HuH-7 (cell line): ENCODE measurements at regions not wholly inside any gene's neighbourhood (a gene's known extent, or its start where the extent isn't known, plus 50 kb on each side); places are given as distances from the start of the nearest gene placed in this dataset.

Source experiments
- DNase-seq: peaks from one replicate; pipeline ENCODE4 v3.0.0; 2011; ENCODE audit warnings: low spot score

DNA sequence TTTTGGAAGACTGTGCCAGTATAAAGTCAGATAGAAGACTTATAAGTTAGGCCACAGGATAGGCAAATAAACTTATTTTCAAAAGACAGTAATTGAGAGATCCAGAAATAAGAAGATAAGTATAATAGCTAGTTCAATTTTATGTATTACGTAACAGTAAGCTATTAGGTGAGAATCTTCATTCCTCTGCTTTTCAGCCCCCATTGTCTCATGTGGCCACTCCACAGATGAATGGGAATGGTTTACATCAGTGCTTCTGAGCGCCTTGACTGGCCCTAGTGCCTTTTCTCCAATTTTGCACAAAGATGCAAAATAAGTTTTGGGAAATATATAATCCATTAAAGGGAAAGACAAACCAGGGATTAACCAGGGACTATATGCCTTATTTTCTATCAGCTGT lies 550.5 kb downstream of the MMUT start:
- DNase-seq = no peak

DNA sequence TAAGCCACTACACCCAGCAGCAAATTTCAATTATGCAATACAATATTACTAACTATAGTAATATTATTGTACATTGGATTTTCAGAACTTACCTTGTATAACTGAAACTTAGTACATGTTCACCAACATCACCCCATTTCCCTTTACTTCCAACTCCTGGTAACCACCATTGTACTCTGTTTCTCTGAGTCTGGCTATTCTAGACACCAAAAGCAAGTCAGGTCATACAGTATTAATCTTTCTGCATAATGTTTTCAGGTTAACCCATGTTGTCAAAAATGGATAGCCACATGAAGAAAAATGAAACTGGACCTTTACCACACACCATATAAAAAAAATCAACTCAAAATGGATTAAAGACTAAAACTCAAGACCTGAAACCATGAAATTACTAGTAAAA lies 558.2 kb downstream of the MMUT start:
- no peak for DNase-seq

GRCh38 chr6:48894469-48894868 lies 568.6 kb downstream of the MMUT start:
- DNase-seq = no peak

- no peak for DNase-seq
Observed at GRCh38 chr6:48893048-48893447, 570.0 kb downstream of the MMUT start.

DNA sequence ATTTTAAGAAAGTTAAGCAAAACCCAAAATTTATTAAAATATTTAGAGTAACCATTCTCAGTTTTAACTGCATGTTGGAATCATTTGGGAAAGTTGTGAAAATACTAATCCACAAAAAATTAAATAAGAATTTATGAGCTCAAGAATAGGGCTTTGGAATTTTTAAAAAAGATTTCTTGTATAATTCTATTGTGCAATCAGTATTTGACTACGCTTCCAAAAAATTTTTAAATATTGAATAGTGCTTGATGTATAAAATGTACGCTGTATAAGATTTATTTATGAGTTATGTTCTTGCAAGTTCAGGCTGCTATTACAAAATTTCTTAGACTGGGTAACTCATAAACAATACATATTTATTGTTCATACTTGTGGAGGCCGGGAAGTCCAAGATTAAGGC lies 571.7 kb downstream of the MMUT start:
- no peak for DNase-seq

DNA sequence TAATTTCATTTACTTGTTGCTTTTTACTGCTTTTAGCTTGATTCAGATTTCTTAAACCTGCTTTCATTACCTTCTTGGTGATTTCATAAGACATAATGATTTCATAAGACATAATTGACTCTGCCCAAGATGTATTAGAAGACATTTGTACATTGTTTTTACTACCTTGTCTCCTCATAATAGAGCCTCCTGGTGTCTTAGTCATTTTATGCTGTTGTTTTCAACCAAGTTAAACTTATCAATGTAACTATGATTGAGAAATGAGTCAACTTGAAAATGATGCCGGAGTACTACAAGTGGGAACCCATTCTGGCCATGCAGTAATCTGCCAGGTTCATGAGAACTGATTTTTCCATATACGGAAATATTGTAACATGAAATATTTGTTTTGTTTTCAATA lies 573.6 kb downstream of the MMUT start:
- DNase-seq = no peak

DNA sequence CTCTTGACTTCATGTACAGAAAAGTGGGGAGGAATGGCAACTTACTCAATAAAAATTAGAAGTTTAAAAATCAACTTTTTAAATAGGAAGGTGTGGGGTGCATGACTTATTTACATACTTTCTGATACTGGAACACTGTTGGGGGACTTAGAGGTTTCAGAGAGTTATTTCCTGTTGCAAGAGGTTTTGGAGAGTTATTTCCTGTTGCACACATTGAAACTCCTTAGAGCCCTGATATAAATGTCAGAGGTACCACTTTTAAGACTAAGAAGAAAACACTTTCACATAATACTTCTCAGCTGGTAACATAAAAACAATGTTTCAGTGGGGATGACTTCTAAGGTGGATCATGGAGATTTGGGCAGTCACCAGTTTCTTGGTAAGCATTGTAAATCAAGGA lies 579.9 kb downstream of the MMUT start:
- no peak for DNase-seq

DNA sequence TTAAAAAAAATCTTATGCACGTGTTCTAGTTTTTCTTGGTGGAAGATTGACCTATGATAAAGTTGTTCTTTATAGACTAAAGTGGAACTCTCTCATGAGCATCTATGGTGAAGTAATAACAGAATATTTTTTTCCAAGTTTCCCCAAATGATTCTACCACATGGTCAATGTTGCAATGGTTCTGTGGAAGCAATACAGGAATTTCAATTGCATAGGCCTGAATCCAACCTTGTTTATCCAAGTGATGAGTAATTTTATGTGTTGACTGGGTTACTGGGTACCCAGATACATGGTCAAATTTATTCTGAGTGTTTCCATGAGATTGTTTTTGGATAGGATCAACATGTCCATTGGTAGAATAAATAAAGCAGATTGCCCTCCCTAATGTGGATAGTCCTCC lies 581.5 kb downstream of the MMUT start:
- no peak for DNase-seq

DNA sequence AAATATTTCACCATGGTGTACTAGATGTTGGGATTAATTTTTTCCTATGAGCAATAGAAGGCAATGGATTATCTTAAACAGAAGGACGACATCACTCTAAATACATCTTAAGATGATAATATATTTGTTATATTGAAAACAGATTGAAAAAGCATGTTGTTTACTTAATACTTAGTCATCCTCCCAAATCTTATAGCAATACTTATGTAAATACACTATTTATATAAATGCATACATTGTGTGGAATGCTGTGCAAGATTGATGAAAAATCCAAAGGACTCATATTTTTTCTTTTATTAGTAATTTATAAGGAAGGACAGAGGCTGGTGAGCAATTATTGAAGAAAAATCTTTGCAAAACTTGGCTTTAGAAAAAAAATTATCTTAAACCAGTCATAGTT lies 593.5 kb downstream of the MMUT start:
- no peak for DNase-seq

DNA sequence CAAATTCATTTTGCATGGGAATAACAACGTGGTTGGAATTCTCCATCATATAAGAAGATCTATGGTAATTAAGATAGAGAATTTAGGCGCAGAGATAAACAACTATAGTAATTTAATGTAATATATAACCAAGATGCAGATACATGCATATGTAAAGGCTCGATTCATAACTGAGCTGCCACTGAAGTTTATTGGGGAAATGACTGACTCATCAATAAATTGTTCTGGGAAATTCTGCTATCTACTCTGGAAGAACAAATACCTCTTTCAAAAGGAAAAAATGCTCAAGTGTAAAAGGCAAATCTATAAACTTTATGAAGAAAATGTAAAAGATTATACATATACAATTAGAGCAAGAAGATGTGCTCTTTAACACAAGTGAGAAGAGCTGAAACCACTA lies 596.4 kb downstream of the MMUT start:
- DNase-seq = no peak

GRCh38 chr6:48860175-48860574 lies 602.9 kb downstream of the MMUT start:
- DNase-seq = no peak

DNA sequence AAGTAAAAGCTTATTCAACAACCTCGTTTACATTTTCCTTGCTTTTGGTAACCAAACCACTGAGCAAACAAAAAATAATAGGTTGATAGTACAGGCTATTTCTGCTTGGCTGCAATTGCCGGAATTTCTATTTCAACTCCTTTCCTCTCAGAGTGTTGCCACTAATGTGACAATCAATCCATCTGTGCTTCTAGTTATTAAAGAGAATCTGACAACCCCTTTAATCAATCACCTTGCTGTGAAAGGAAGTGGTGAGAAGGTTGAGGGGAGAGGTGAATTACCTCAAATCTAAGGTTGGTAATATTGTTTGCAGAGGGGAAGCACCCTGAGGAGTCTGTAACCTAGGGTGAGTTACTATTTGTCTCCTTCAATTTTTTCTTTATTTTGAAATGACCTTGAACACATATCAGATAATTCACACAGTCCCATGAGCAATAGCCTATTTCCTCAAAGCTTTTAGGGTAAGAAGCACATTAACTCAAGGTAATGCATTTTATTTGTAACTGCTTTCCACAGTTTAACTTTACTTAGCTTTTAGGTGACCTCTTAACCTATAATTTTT lies 603.4 kb downstream of the MMUT start:
- DNase-seq = no peak

DNA sequence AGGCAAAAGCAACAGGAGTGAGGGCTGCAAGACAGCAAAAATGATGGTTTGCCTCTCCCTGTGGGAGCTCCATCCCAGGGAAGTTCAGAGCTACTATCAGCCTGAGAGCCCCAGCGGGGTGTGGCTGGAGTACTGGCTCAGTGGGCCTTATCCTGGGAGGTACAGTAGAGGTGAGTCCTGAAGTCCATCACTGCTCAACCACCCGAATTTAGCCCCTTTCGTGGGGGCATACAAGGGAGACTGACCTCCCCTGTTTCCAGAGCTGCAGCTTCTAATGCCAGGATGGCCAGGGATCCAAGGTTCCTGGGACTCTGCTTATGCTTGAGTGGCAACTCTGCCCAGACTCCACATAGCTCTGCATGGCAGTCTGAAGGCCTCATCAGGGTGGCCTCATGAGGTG lies 617.8 kb downstream of the MMUT start:
- DNase-seq = no peak

- no peak for DNase-seq
Observed at GRCh38 chr6:48844696-48845095, 618.4 kb downstream of the MMUT start.

DNA sequence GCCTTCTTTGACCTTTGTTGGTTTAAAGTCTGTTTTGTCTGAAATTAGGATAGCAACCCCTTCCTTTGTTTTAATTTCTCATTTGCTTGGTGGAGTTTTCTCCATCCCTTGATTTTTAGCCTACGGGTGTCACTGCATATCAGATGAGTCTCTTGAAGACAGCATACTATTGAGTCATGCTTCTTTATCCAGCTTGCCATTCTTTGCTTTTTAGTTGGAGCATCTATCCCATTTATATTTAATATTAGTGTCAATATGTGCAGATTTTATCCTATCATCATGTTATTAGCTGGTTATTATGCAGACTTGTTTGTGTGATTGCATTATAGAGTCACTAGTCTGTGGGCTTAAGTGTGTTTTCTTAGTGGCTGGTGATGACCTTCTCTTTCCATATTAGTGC lies 622.2 kb downstream of the MMUT start:
- DNase-seq = no peak

DNA sequence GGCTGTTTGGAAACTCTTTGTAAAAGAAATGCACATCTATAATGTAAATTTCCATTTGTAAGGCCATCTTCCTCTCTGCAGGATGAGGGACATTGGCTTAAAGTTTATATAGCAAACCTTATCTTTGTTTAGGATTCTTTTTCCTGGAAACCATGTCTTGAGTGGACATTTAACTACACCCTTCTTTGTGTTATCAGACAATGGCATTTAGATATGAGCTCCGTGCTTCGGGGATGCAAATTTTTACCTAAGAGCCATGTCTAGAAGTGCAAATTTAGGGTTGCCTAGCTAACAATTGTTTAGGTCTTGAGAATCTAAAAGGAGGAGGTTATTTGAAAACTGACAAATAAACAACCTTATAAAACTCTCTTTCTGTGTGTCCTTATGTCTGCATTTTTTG lies 623.8 kb downstream of the MMUT start:
- DNase-seq = no peak

- DNase-seq = no peak
Observed at GRCh38 chr6:48837744-48838143, 625.3 kb downstream of the MMUT start.

DNA sequence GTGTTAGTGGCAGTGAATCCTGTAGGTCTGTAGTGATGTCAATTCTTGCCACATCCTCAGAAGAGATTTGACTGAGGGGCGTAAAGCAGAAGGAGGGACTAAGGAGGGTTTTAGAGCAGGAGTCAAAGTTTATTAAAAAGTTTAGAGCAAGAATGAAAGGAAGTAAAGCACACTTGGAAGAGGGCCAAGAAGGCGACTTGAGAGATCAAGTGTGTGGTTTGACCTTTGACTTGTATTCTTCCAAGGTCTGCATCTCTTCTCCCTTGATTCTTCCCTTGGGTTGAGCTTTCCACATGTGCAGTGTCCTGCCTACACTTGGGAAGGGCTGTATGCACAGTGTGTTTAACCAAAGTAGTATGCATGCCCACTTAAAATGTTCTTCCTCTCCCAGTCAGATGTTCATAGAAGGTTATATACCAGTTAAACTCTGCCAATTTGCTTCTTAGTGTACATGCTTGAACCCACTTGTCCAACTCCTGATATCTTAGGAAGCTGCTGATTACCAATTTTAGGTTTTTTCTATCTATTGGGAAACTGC lies 627.6 kb downstream of the MMUT start:
- DNase-seq = no peak

DNA sequence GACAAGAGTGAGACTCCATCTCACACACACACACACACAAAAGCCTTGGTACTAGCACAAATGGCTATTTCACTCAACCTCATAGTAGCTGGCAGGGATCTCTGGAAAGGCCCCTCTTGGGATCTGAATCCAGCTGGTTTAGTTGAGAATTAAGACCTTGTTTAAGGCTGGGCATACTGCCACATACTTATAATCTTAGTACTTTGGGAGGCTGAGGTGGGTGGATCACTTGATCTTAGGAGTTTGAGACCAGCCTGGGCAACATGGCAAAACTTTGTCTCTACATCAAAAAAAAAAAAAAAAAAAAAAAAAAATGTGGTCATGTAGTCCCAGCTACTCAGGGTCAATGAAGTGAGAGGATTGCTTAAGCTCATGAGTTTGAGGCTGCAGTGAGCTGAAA lies 628.3 kb downstream of the MMUT start:
- no peak for DNase-seq

DNA sequence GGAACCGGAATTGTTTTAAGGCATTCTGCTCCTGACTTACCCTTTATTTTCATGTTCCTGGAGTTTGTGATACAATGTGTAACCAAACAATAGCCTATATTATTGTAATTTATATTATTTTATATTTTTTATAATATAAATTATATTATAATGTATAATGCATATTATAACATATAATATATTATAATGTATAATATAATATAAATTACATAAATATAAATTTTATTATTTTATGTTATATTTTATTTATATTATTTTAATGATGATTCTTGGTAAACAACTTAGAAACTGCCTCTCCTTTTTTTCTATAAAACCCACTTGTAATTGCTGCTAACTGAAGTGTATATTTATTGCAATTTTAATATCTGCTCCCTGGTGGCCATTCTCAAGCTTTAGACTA lies 629.1 kb downstream of the MMUT start:
- DNase-seq = no peak

GRCh38 chr6:48826901-48827701 lies 636.0 kb downstream of the MMUT start:
- DNase-seq = no peak

- no peak for DNase-seq
Observed at GRCh38 chr6:48826152-48826515, 636.9 kb downstream of the MMUT start.

DNA sequence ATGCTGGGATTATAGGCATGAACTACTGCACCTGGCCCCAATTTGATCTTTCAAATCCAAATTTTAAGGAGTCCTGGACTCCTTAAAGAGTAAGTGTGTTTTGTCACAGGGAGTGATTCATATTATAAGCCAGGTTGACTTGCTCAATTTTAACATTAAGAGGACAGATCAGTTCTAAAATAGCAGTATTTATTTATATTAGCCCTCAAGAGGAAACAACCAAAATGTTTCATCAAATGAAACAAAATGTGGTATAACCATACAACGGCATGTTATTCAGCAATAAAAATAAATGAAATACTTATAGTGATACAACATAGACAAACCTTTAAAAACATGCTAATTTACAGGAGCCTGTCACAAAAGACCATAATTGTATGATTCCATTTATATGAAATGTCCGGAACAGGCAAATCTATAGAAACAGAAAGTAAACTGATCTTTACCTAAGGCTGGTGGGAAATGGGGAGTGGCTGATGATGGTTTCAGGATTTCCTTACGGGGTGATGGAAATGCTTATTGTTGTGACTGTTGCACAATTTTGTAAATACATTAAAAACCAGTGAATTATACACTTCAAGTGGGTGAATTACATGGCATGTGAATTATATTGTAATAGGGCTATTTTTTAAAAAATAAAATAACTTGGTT lies 637.4 kb downstream of the MMUT start:
- no peak for DNase-seq

DNA sequence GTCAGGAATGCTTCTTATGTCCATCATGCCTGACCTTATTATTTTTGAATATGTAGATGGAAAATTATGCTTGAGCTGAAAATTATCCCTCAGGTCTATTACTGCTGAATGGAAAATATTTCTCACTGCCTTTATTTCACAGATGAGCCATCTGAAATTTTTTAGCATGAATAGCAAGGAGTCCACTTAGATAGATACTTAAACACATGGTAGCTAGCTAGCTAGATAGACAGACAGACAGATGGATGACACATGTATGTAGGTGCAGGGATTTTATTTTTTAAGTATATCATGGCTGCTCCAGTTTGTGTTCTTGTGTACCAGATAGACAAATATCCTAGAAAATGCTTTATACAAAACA lies 645.0 kb downstream of the MMUT start:
- no peak for DNase-seq
